GM19463 (cell line): ENCODE measurements at regions not wholly inside any gene's neighbourhood (a gene's known extent, or its start where the extent isn't known, plus 50 kb on each side); places are given as distances from the start of the nearest gene placed in this dataset.

Experiments
- ATAC-seq: cut with Tn5 transposase; IDR thresholded peaks from one replicate; pipeline ENCODE4 v1.9.1; 2021; ENCODE audit warnings: mild to moderate bottlenecking, moderate library complexity; ENCODE audit not compliant: unreplicated experiment

DNA sequence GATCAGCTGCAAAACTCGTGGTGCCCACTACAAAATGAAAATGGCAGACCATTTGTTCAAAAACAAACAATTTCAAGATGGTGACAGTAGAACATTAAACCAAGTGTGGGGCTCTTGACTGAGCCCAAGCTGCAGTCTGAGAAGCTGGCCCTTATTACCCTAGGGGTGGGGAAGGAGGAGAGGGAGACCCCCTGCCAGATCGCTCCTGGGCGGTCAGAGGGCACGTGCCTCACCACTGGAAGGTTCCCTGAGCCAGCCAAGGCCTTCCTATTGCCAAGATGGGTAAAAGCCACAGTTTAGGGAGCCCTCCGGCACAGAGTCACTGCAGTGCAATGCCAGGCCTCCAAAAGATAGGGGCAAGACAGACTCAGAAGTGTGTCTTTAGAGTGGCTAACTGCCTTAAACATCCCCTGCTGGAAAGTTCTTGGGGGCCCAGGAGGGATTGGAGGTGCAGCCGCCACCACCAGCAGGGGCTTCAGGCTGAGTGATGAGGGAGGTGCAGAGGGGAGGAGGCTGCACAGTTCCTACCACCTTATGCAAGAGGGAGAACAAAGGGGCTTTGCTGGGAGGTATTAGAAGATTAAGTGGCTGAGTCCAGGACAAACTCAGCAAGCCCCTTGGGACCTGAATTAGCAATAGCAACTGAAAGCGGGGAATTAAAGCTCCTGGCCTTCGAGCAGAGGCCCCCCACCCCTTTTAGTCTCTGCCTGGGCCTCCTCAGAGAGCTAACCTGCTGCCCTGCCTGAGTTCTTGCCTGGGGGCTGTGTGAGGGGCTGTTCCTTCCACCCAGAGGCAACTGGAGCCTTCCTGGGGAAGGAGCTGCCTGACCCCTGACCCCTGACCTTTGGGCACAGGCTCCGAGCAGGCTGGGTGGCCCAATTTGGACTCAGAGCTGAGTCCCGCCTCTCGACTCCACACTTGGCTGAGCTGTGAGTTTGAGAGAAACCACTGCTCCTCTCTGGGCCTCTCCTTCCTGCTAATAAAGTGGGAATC is 88.4 kb downstream of the VEGFA start:
- ATAC-seq, result no peak

DNA sequence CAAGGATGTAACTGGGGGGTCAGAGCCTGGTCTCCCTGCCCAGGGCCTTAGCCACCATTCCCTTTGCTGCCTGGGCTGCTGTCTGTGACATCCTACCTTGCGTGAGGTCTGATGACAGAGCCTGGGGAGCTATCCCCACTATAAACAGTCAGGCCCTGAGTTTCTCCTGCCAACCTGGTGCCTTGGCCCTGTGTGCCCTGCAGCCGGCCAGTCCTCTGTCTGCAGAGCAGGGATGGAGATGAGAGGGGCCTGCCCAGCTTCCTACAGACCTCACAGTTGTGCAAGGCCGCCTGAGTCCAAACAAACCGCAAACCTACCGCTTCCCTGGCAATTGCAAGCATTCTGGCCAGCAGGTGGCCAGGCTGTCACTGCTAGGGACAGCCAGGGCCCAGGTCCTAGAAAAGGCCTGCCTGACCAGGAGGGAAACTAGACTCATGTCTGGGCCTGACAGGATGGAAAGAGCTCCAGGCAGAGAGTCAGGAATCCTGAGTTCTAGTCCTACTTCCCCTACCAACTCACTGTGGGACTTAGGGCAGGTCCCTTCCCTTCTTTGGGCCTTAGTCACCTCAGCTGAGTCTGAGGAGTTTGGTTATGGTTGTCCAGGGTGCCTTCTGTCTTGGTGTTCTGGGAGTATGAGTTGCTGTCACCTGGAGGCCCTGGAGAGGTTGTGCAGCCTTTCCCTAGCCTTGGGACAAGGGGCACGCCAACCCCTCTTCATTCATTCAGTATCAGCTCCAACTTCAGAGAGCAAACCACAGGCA is 86.2 kb downstream of the VEGFA start:
- ATAC-seq, result no peak

DNA sequence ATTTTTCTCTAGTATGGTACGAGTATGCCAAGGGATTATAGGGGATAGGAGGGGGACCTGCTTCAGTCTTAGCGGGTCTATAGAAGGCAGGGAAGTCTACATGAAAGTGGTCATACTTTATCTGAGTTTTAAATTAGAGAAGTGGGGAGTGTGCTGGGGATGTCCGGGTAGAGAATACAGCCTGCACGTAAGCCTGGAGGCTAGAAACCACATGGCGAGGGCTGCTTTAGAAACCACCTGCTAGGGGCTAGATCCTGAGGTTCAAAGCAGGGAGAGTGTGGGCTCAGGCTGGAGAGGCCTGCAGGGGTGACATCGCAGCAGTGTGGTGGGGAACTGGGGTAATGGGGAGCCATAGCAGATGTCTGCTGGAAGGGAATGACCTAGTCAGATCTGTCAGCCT is 85.2 kb downstream of the VEGFA start:
- ATAC-seq, result peak; percentile 38

DNA sequence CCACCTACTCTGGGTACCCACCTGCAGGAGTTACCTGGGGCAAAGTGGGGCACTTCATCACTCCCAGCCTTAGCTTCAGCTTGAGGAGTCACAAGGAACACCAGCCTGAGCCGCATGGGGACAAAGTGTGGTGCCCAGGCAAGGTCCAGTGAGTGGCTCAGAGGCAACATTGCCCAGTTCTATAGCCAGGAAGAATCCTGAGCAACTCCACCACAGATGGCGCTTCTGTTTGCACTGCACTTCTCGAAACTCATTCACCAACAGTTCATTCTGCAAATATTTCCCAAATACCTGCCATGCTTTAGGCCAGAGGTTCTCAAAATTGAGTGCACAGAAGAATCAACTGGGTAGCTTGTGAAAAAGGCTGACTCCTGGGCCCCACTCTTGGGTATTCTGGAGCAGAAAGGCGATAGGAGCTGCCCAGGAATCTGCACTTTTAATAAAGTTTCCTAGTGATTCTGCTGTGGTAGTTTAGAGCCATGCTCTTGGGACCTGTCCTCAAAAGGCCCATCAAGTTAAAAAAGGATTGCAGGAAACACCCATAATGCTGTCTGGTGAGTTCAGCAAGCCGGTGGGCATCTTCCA is 83.1 kb downstream of the VEGFA start:
- no peak for ATAC-seq

DNA sequence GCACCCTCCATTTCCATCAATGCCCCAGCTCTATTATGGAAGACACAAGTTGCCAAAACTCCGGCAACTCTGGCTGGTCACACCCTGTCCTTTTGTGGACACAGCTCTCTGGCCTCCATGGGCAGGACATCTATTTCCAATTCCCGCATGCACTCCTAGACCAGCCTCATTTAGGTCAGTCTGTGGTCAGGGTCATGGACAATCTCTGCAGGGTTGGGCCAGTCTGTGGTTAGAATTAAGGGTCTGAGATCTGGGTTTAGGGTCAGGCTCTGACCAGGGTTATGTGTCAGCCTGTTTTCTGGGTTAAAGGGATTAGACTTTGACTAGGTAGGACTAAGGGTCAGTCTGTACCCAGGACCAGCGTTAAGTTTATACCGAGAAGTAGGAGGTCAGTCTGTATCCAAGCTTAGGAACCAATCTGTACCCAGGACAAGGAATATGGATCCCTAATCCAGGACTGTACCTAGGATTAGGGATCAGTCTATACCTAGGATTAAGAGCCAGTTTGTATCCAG is 82.4 kb downstream of the VEGFA start:
- ATAC-seq, result no peak

DNA sequence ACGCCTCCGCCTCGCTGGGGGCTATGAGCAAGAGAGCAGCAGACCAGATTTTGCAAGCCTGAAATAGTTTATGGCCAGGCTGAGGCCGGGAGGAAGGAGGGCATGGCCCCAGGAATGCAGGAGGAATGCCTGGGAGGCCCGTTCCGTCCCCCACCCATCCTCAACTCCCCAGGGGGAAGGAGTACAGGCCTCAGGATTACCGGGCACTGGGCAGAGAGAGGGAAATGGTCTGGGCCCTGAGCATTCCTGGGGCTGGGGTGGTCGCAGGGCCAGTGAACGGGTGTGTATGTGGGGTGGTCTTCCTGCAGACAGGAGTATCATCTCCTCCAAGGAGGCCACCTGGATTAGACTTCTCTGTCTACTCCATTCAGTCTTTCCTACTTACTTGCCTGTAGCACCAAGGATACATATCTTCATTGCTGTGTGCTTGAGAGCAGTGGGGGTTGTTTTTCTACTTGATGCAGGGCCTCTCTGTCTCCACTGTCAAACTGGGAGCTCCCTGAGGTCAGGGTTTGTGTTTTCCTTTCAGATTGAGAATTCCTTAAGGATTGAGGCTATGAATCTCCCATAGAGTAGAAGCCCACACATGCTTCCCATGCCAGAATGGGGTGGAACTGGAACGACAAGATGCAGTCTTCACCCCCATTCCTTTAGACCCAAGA is 81.3 kb downstream of the VEGFA start:
- ATAC-seq, result no peak

DNA sequence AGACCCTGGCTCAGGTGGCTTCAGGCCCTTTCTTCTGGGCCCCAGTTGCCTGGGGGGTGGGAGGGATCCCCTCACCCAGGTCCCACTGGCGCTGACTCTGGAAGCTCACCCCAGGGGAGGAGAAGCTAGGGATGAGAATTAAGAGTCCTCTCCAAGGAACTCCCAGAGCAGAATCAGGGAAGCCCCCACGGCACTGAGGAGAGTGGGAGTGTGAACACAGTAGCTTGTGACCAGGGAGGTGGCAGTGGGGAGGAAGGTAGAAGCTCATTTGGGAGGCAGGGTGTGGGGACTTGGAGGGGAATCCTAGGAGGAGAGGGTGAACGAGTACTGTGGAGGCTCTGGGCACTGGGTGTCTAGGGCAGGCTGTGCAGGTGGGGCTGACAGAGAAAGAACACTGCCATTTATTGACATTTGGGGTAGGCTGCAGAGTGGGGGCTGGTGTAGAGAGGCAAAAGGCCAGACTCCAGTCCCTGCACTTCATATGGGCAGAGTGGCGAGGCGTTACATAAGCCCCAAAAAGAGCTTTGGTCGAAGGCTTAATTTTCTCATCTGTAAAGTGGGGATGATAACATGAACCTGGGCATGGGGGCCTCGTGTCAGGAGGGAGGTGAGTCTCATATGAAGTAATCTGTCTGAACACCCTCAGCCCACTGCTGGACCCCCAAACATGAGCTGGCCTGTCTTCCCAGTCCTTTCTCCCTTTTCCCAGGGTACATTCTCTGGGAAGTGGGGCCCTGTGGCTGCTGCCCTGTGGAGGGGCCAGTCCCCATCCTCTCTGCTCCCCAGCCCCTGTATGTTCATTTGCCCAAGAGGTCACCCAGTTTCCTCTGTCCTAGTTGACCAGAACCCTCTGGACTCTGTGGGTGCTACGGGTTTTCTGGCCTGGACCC is 80.5 kb downstream of the VEGFA start:
- no peak for ATAC-seq

DNA sequence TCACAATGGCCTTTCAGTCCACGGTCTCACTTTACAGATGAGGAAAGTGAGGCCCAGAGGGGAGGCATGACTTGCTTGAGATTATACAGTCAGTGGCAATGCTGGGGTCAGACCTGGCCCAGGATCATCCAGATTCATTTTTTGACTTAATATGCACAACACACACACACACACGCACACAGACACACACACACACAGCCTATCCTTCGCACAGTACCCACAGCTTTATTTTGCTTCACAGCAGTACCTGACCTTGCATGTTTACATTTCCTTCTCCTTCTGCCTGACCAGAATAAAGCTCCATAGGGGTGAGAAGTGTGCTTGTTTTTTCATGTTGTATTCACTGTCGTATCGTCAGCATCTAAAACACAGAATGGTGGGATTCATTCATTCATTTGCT is 79.8 kb downstream of the VEGFA start:
- ATAC-seq, result no peak

DNA sequence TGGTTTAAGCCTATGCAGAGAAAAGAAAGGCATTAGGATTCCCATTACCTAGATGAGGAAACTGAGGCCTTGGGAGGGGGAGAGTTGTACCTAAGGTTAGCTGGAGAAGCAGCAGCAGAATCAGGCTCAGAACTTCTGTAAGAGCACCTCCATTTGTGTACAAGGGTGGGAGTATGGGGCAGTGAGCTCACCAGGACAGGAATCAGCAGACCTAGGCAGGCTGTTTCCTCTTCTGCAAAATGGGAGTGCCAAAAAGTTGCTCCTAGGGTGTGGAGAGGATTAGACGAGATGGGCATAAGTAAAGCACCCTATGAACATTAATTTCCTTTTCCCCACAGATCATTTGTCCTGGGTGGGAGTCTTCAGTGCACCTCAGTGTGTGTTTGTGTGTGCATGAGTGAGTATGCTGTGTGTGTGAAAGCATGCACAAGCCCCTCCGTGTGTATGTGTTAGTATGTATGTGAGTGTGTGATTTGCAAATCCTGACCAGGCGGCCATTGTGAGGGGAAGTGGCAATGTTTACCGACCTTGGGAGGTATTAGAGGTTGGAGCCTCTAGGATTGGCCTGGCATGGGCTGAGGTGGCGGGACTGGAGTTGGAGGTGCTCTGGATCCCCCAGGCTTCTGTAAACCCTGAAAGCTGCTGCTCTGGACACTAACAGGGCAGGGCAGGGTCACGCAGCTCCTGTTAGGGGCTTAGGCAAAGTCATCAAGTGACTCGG is 78.8 kb downstream of the VEGFA start:
- ATAC-seq, result no peak

DNA sequence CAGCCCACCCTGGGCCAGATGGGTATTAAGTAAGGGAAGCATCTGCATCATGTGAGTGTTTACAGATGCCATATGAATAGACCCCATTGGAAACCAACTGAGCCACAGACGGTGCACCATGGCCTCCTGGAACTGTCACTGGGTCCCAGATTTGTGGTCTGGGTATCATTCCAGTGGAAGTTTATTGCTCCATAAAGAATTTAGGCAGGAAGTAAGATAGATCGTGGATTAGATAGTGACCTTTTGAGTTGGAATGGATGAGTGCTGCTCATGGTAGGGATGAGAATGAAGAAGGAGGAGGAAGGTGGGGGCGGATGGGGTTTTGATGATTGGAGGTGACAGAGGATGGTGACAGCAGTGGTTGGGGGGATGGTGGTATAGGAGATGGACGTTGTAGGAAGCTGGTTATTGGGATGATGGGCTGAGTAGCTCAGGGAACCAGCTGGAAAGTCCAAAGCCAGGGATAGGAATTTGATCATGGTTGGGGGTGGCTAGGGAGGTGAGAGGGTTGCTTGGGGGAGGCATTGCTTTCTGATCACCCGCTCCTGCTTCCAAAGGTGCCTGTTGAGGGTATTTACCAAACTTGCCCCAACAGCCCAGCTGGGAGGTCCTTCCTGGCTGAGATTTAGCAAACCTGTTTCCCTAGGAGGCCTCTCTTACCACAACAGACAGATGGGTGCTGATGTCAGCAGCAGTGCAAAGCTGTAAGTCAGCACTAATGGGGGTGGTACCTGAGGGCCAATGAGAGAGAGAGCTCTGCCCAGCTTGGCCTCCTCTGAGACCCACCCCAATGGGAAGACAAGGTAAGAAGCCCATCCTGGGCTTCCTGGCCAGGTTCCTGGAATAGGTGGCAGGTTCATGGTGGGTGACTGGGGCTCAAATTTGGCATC is 78.0 kb downstream of the VEGFA start:
- ATAC-seq, result no peak

DNA sequence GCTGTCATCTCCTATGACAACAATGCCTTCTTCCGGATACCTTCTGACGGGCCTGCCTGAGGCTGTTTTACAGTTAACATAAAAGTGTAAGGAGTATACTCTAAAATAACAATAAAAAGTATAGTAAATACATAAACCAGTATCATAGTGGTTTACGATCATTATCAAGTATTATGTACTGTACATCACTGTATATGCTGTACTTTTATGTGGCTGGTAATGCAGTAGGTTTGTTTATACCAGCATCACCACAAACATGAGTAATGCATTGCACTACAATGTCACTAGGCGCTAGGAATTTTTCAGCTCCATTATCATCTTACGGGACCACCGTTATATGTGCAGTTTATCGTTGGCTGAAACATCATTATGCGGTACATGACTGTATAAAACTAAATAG is 76.5 kb downstream of the VEGFA start:
- ATAC-seq, result no peak

DNA sequence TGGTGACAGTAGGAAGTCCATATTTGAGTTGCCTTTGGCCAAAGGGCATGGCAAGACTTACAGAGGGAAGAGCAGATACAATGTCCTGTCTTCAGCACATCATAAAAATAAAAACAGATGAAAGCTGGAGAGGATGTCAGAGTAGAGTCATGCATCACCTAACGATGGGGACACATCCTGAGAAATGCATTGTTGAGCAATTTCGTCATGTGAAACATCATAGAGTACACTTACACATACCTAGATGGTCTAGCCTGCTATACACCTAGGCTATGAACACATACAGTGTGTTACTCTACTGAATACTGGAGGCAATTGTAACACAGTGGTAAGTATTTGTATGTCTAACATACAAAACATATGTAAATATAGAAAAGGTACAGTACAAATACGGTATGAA is 75.6 kb downstream of the VEGFA start:
- no peak for ATAC-seq

DNA sequence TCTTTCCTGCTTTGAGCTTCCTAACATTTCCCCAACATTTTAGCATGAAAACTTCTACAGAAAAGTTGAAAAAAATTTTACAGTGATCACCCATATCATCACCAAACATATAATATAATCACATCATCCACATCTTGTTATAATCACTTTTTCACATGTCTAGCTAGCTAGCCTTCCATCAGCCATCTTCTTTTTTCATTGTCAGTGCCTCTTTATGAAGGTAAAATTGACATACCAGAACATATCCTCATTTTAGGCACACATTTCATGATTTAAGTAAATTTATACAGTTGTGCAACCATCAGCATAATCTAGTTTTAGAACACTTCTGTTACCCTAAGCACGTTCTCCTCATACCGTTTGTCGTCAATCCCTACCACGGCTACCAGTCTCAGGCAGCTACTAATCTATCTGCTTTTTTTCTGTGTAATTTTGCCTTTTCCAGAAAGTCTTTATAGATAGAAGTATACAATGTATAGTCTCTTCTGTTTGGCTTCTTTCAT is 73.7 kb downstream of the VEGFA start:
- no peak for ATAC-seq

DNA sequence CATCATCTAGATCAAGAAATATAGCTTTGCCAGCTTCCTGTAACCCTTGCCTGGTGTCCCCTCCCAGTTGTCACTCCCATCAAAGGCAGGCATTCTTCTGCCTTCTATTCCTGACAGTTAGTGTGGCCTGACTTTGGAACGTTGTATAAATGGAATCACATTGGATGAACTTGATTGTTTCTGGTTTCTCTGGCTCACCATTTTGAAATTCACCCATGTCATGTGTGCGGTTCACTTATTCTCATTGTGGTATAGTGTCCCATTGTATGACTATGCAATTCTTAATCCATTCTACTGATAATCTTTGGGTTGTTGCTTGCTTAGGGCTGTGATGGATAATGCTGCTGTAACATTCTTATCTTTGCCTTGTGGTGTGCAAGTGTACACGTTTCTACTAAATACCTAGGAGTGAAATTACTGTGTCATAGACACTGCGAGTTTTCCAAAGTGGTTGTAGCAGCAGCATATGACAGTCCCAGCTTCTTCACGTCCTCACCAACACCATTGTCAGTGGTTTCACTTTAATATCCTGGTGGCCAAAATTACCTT is 73.2 kb downstream of the VEGFA start:
- no peak for ATAC-seq

DNA sequence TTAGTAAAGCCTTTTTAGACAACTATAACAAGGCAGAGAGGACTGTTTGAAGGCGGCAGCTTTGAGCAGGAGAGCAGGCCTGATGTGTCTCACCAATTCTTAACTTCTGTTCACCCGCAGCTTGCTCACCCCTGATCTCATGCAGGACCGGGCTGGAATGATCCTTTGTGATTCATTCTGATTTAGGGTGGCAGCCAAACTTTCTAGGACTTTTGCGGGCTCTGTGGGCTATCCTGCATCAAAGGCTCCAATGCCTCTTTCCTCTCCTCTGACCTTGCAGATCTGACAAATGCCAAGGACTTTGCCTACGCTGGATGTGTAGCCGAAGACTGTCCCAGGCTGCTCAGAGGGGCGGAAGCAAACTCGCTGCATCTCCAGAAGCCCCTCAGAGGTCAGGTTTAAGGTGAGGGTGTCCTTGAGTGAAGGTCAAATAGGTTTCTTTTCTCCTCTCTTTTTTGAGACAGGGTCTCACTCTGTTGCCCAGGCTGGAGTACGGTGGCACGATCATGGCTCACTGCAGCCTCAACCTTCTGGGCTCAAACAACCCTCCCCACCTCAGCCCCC is 72.3 kb downstream of the VEGFA start:
- no peak for ATAC-seq

DNA sequence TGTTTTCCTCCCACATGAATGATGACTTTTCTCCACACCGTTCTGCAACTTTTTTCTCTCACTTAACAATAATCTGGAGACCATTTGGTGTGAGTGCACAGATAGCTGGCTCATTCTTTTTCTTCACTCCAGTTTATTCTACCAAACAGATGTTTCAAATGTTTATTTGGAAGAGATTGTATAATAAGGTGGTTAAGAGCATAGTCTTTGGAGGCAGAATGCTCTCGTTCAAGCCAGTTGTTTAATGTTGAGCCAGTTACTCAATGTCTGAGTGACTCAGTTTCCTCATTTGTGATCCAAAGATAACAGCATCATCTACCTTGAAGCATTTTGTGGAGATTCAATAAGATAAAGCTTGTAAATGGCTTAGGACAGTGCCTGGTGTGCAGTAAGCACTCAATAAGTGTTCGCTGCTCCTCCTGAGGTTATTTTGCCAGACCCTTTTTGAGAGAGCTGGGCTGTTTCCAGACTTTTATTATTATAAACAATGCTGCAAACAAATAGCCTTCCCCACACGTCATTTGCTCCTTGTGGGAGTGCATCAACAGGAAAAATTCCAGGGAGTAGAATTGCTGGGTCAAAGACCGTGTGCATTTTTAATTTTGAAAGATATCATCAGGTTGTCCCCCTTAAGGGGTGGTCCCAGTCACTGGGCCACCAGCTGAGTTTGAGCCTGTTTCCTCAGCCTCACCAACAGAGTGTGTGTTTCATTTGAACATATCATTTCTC is 70.6 kb downstream of the VEGFA start:
- no peak for ATAC-seq
